GM12878 (cell line): ENCODE measurements at regions not wholly inside any gene's neighbourhood (a gene's known extent, or its start where the extent isn't known, plus 50 kb on each side); places are given as distances from the start of the nearest gene placed in this dataset.

Experiments
- ATAC-seq: fragments of 200-7000 bp; cut with Tn5 transposase; 3 replicates; pipeline ENCODE4 v1.9.1; 2020; ENCODE audit warnings: mild to moderate bottlenecking, moderate library complexity
- BruUV-seq: library from RNA; stranded (reverse); fragments of 400-500 nt; replicated peaks from 2 replicates; lab custom pipeline; 2021; lab: Mats Ljungman, UMichigan
- CTCF ChIA-PET: fragments of 300-600 bp; sonication (Branson Sonifier 250); formaldehyde crosslinking; extraction: SDS; loops from one replicate; lab custom pipeline; 2021; ENCODE audit warnings: inconsistent platforms; lab: Yijun Ruan, JAX
- POLR2A ChIA-PET: fragments of 350-600 bp; formaldehyde crosslinking; extraction: SDS; loops from one replicate; lab custom pipeline; 2021; ENCODE audit warnings: inconsistent platforms; lab: Charles Lee
- RAD21 ChIA-PET: fragments of 300-600 bp; sonication (Branson Sonifier 250); formaldehyde crosslinking; loops from one replicate; lab custom pipeline; 2023; ENCODE audit warnings: antibody characterized with exemption; ENCODE audit not compliant: unreplicated experiment; lab: Charles Lee
- SMC1A ChIA-PET: fragments of 300-600 bp; sonication (Branson Sonifier 250); formaldehyde crosslinking; loops from one replicate; lab custom pipeline; 2023; ENCODE audit not compliant: unreplicated experiment, uncharacterized antibody; lab: Charles Lee
- DNase-seq: peaks from one replicate; pipeline ENCODE4 v3.0.0-alpha.2; 2011; ENCODE audit warnings: low read depth, low spot score
- FAIRE-seq: peaks from 3 replicates; lab custom pipeline; 2011; peaks lifted over from hg19 to GRCh38; lab: Jason Lieb, UNC
- H2AFZ ChIP-seq: 2 replicates; pipeline ENCODE4 v1.6.0; 2011; ENCODE audit warnings: low read depth, low read length, control low read depth; ENCODE audit not compliant: control insufficient read depth
- H3K27ac ChIP-seq: 2 replicates; pipeline ENCODE4 v1.5.1; 2011; ENCODE audit warnings: control low read depth; ENCODE audit not compliant: control insufficient read depth, insufficient read depth
- H3K27me3 ChIP-seq, 2 experiments: replicated peaks in 1 of 2; 2 replicates each; pipeline versions ENCODE4 v1.6.0 to v1.6.1; 2011; ENCODE audit warnings: low read length in 1 of 2; ENCODE audit not compliant: control insufficient read depth in 2 of 2, insufficient read depth in 2 of 2
- H3K36me3 ChIP-seq, 2 experiments: 2 replicates each; pipeline ENCODE4 v1.5.1; 2011; ENCODE audit warnings: low read length in 1 of 2; ENCODE audit not compliant: control insufficient read depth in 2 of 2, insufficient read depth in 2 of 2
- H3K4me1 ChIP-seq: 2 replicates; pipeline ENCODE4 v1.6.1; 2011; ENCODE audit warnings: mild to moderate bottlenecking, low read length, moderate library complexity, mixed read lengths; ENCODE audit not compliant: control insufficient read depth, insufficient read depth
- H3K4me2 ChIP-seq: 2 replicates; pipeline ENCODE4 v1.6.0; 2011; ENCODE audit warnings: control low read depth; ENCODE audit not compliant: control insufficient read depth, insufficient read depth
- H3K4me3 ChIP-seq: fragments of 200-600 bp; sonication (generic); 2 replicates; pipeline ENCODE4 v1.5.1; 2016
- H3K79me2 ChIP-seq: 2 replicates; pipeline ENCODE4 v1.6.0; 2011; ENCODE audit warnings: low read length; ENCODE audit not compliant: control insufficient read depth, insufficient read depth
- H3K9ac ChIP-seq: 2 replicates; pipeline ENCODE4 v1.8.0; 2011; ENCODE audit warnings: low read length, control low read depth, mixed read lengths; ENCODE audit not compliant: control insufficient read depth, insufficient read depth
- H3K9me3 ChIP-seq: replicated peaks from 3 replicates; pipeline ENCODE4 v1.5.1; 2011; ENCODE audit warnings: mild to moderate bottlenecking, low read length; ENCODE audit not compliant: control insufficient read depth, insufficient read depth
- H4K20me1 ChIP-seq: 2 replicates; pipeline ENCODE4 v1.6.0; 2011; ENCODE audit not compliant: control insufficient read depth, insufficient read depth
- ATF2 ChIP-seq: IDR thresholded peaks from 2 replicates; pipeline ENCODE4 v1.6.1; 2012; ENCODE audit warnings: low read length, inconsistent platforms
- BACH1 ChIP-seq: fragments of 450-650 bp; IDR thresholded peaks from 2 replicates; pipeline ENCODE4 v1.6.1; 2017; ENCODE audit warnings: mild to moderate bottlenecking, borderline replicate concordance
- BCL3 ChIP-seq: IDR thresholded peaks from 2 replicates; pipeline ENCODE4 v1.6.1; 2011; ENCODE audit warnings: borderline replicate concordance, low read depth, mild to moderate bottlenecking, moderate library complexity, low read length; ENCODE audit not compliant: insufficient read depth, poor library complexity, severe bottlenecking
- CEBPZ ChIP-seq: fragments of 150-350 bp; IDR thresholded peaks from 2 replicates; pipeline ENCODE4 v1.6.1; 2016; ENCODE audit warnings: low read depth, low read length
- CHD1 ChIP-seq: IDR thresholded peaks from 2 replicates; pipeline ENCODE4 v1.6.1; 2012; ENCODE audit warnings: low read depth, low read length, improper control_type of control experiment
- ETV6 ChIP-seq, 2 experiments: fragments of 450-650 bp in 1 of 2; IDR thresholded peaks in 1 of 2; conservative IDR thresholded peaks in 1 of 2; 2 replicates each; pipeline ENCODE4 v1.6.1; 2014; ENCODE audit warnings: antibody characterized with exemption in 1 of 2, borderline replicate concordance in 1 of 2, low read depth in 1 of 2, mild to moderate bottlenecking in 1 of 2, moderate library complexity in 1 of 2
- EZH2 ChIP-seq: IDR thresholded peaks from 2 replicates; pipeline ENCODE4 v1.6.1; 2012; ENCODE audit warnings: low read depth, mild to moderate bottlenecking, control low read depth, inconsistent platforms, low read length, borderline replicate concordance; ENCODE audit not compliant: control insufficient read depth
- FOXM1 ChIP-seq: IDR thresholded peaks from 2 replicates; pipeline ENCODE4 v1.6.1; 2012; ENCODE audit warnings: low read depth, mild to moderate bottlenecking, inconsistent platforms, low read length, moderate library complexity
- HCFC1 ChIP-seq: fragments of 150-350 bp; IDR thresholded peaks from 2 replicates; pipeline ENCODE4 v1.6.1; 2014; ENCODE audit warnings: low read length
- MTA3 ChIP-seq: IDR thresholded peaks from 2 replicates; pipeline ENCODE4 v1.6.1; 2012; ENCODE audit warnings: low read length, inconsistent platforms, borderline replicate concordance
- MXI1 ChIP-seq: fragments of 150-350 bp; IDR thresholded peaks from 2 replicates; pipeline ENCODE4 v1.6.1; 2011; ENCODE audit warnings: low read depth, mild to moderate bottlenecking, inconsistent platforms, low read length, improper control_type of control experiment
- POLR2AphosphoS2 ChIP-seq: IDR thresholded peaks from 2 replicates; pipeline ENCODE4 v1.6.1; 2011; ENCODE audit warnings: low read depth, mild to moderate bottlenecking, low read length, improper control_type of control experiment, moderate library complexity
- SMC3 ChIP-seq: IDR thresholded peaks from 2 replicates; pipeline ENCODE4 v1.6.1; 2011; ENCODE audit warnings: low read length, improper control_type of control experiment, borderline replicate concordance
- TARDBP ChIP-seq: IDR thresholded peaks from 2 replicates; pipeline ENCODE4 v1.6.1; 2016; ENCODE audit warnings: borderline replicate concordance
- TCF7 ChIP-seq: IDR thresholded peaks from 2 replicates; pipeline ENCODE4 v1.6.1; 2014; ENCODE audit warnings: antibody characterized with exemption, borderline replicate concordance
- YY1 ChIP-seq: IDR thresholded peaks from 2 replicates; pipeline ENCODE4 v1.6.1; 2011; ENCODE audit warnings: low read depth, mild to moderate bottlenecking, low read length
- ZNF217 ChIP-seq: fragments of 450-650 bp; IDR thresholded peaks from 2 replicates; pipeline ENCODE4 v1.6.1; 2017; ENCODE audit warnings: antibody characterized with exemption, mild to moderate bottlenecking
- ZNF24 ChIP-seq: fragments of 450-650 bp; IDR thresholded peaks from 2 replicates; pipeline ENCODE4 v1.6.1; 2017; ENCODE audit warnings: antibody characterized with exemption, mild to moderate bottlenecking
- WGBS: methylation state at CpG from one replicate; pipeline ENCODE4 v1.1.6; 2016; ENCODE audit warnings: low lambda C conversion rate; ENCODE audit not compliant: insufficient replicate concordance, insufficient coverage; ENCODE audit errors: missing lambda C conversion rate; 5-methylcytosine and 5-hydroxymethylcytosine counted together
- in situ Hi-C: fragments of 300-500 bp; cut with MboI; formaldehyde crosslinking; loops from 9 replicates; pipeline ENCODE4 v1.14.3; 2018; ENCODE audit warnings: mixed read lengths
- intact Hi-C: fragments of 100-400 bp; cut with micrococcal nuclease; formaldehyde crosslinking; loops from one replicate; pipeline ENCODE4 v1.14.2; 2022; ENCODE audit not compliant: unreplicated experiment

- no peak overlapping the region for H2AFZ ChIP-seq
- ATAC-seq (no peak), FAIRE-seq (no peak), DNase-seq (no peak)
- no peaks in the 10 kb centered on the region for H3K4me1 ChIP-seq
- H3K27ac ChIP-seq = no peak overlapping the region
- WGBS = 62% methylated on average over 1 of the region's 1 CpG
- no peaks in the 10 kb centered on the region for H4K20me1 ChIP-seq
- no peak overlapping the region for H3K4me3 ChIP-seq
- intact Hi-C loops (no loop called here), in situ Hi-C loops (loop anchor here (5.0 kb wide), 2 partner anchors 176 to 646 kb away; no protein-coding TSS in a partner anchor)
- TF ChIP-seq BACH1 (no peak), BCL3 (no peak), TARDBP (no peak), TCF7 (no peak), ETV6 (conservative IDR thresholded peaks at IDR 0.05 in 1 of 2, IDR thresholded peaks at IDR 0.05 in 1 of 2; ENCODE audit: borderline replicate concordance in 1 of 2, low read depth in 1 of 2) (no peak), YY1 (no peak), MTA3 (no peak), EZH2 (no peak), ATF2 (no peak), FOXM1 (no peak), HCFC1 (no peak), CEBPZ (no peak), ZNF217 (no peak), CHD1 (no peak), POLR2AphosphoS2 (no peak), MXI1 (no peak), SMC3 (no peak), ZNF24 (no peak)
- RAD21 ChIA-PET = no interaction called here
- POLR2A ChIA-PET = no interaction called here
- no TSS peak for BruUV-seq
- CTCF ChIA-PET = interaction anchor here (5.9 to 8.5 kb wide), 2 partner anchors 176 to 193 kb away, joined by 35 to 98 read pairs; no protein-coding TSS in a partner anchor
- SMC1A ChIA-PET = interaction anchor here (0.5 kb wide), 1 partner anchor 470 kb away, joined by 3 read pairs; no protein-coding TSS in a partner anchor
- no peaks in the 10 kb centered on the region for H3K9me3 ChIP-seq
- no peaks in the 10 kb centered on the region; a peak in 2 of 4 replicates for H3K27me3 ChIP-seq
- no peaks in the 10 kb centered on the region for H3K36me3 ChIP-seq
- no peak overlapping the region for H3K4me2 ChIP-seq
- H3K9ac ChIP-seq = no peak overlapping the region
- no peaks in the 10 kb centered on the region for H3K79me2 ChIP-seq
Observed at GRCh38 chr13:48772908-48773307, 119.2 kb downstream of the CYSLTR2 start.
